ENCODE measurements at regions not wholly inside any gene's neighbourhood (a gene's known extent, or its start where the extent isn't known, plus 50 kb on each side); places are given as distances from the start of the nearest gene placed in this dataset.

DNA sequence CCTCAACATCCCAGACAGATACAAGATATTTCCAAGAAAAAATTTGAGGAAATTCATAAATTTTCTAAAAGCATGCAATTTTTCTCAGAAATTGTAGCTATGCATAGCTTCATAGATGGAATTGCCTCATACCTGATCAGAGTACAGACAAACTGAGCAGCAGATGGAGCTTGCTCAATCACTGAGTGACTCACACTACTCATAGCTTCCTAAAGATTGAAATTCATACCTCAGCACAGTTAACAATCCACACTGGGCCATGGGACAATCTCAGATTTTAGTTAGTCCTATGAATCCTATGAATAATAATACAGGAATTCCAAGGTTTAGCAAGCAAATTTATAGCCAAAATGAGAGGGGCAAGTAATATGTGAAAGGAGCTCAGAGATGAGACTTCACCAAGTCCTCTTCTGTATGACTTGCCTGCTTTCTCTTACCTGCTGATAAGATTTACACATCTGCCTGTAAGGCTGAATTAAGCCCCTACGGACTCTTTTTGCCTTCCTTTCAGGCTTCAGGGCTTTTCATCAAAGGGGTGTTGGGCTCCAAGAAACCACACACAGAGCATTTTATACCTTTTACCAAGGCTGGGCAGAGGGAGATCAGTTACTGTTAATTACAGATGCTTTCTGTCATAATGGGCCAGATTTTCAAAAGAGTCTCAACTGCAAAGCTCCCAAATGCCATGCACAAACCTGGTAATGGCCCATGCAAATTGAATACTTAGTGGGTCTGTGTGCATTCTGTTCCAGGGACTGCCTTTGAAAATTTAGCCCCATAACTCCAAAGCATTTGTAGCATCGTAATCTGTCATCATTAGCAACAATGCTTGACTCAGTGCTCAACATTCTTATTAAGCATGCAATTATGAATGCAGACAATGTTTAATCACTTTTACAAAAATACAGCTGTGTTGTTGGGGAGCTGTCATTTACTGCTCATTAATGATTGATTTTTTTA lies 439.3 kb downstream of the DTWD2 start:
- DNase-seq (ENCODE audit: low read depth), result peak; percentile 2
- no peak for TF ChIP-seq CTCF (conservative IDR thresholded peaks at IDR 0.05; ENCODE audit: low read depth, low read length)
- H3K4me3 ChIP-seq (ENCODE audit: low read length), result no peak overlapping the region

- no peak for DNase-seq (ENCODE audit: low read depth)
- H3K4me3 ChIP-seq (ENCODE audit: low read length), result no peak overlapping the region
- TF ChIP-seq CTCF (conservative IDR thresholded peaks at IDR 0.05; ENCODE audit: low read depth, low read length), result no peak
Observed at GRCh38 chr5:118545470-118545869, 442.9 kb downstream of the DTWD2 start.

DNA sequence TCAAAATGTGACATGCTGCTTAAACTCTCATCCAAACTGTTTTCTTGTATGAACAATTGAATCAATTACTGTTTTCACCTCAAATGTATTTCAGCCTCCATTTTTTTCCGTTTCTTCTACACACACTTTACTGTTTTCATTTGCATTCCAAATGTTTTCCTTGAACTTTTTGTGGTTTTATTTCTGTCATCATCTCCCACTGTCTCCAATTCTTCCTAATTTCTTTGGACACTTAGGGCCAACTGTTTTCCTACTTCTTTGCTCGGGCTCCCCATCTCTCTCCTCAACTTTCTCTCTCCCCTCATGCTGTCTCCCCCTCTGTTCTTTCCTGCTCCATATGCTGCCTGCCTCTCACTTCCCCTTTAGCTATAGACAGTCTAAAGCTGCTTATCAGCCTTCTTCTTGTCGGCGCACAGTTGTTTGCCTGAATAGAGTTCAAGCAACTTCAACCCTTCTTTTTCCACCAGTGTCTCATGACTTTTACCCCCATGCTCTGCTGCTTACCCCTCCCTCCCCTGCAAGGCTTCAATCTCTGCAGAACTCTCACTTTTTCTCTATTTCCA lies 443.4 kb downstream of the DTWD2 start:
- no peak for DNase-seq (ENCODE audit: low read depth)
- no peak for TF ChIP-seq CTCF (conservative IDR thresholded peaks at IDR 0.05; ENCODE audit: low read depth, low read length)
- no peak overlapping the region for H3K4me3 ChIP-seq (ENCODE audit: low read length)

DNA sequence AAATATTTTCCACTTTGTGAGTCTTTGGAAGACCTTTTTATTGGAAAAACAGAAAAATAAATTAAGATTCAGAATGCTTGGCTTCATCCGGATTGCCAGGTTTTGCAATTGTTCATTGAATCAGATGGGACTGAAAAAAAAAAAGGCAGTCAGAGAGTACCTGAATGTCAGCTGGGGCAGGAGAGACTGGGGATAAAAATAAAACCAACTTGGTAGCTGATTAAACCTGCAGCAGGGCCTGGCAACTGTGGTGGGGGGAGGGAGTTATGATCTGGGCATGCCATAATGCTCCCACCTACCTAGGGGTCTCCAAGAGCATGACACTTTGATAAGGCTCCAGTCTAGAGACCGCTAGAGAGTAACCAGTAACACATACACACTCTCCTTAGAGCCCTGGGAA lies 454.4 kb downstream of the DTWD2 start:
- TF ChIP-seq CTCF (conservative IDR thresholded peaks at IDR 0.05; ENCODE audit: low read depth, low read length), result no peak

DNA sequence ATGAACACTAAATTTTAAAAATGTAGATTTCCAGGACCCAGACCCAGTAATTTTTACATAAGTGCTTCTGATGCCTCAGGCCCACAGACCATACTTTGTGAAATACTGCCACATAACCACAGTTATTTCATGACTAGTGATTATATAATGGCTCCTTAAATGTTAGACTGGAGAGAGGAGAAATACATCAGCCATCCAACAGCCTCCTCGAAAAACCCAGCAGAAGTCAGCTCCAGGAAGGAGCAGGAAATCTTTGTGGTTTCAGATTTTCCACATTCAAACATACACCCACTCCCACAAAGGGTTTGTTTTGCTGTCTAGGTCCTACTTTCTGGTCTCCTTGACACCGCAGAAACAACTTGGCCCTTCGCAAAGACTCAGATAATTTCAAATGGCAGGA lies 455.2 kb downstream of the DTWD2 start:
- no peak for TF ChIP-seq CTCF (conservative IDR thresholded peaks at IDR 0.05; ENCODE audit: low read depth, low read length)

More for the DNA sequence above, 454.4 kb downstream of the DTWD2 start:
- H3K4me3 ChIP-seq (ENCODE audit: low read length), result no peak overlapping the region
- no peak for DNase-seq (ENCODE audit: low read depth)

DNA sequence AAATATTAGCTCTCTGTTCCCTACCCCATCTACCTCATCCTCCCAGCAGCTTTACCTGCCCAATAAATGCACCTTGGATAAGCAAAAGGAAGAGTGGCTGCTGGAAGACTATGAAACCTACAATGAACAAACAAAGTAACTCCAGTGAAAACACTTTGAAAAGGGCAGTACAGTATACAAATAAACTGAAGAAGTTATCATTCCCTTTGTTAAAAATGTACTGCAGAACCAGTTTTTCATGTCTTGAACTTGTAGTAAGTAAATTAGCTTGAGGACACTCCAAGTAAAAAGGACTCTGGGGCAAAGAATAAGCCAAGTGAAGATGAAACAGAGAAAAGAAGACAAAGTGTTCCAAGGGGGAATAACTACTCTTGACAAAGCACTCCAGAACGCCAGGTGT lies 457.1 kb downstream of the DTWD2 start:
- no peak overlapping the region for H3K4me3 ChIP-seq (ENCODE audit: low read length)
- no peak for DNase-seq (ENCODE audit: low read depth)
- TF ChIP-seq CTCF (conservative IDR thresholded peaks at IDR 0.05; ENCODE audit: low read depth, low read length), result no peak

More for the DNA sequence above, 455.2 kb downstream of the DTWD2 start:
- no peak overlapping the region for H3K4me3 ChIP-seq (ENCODE audit: low read length)
- DNase-seq (ENCODE audit: low read depth), result no peak
